HUES6 (cell line): ENCODE measurements at regions not wholly inside any gene's neighbourhood (a gene's known extent, or its start where the extent isn't known, plus 50 kb on each side); places are given as distances from the start of the nearest gene placed in this dataset.

Source experiments
- H3K27ac ChIP-seq: 2 replicates; pipeline ENCODE4 v1.7.0; 2013; ENCODE audit warnings: low read depth, mild to moderate bottlenecking, low read length, inconsistent platforms
- H3K27me3 ChIP-seq: 2 replicates; pipeline ENCODE4 v1.6.1; 2013; ENCODE audit warnings: low read length; ENCODE audit not compliant: control insufficient read depth, insufficient read depth
- H3K36me3 ChIP-seq: 2 replicates; pipeline ENCODE4 v1.6.1; 2013; ENCODE audit warnings: low read length; ENCODE audit not compliant: control insufficient read depth, insufficient read depth
- H3K4me1 ChIP-seq: 2 replicates; pipeline ENCODE4 v1.6.1; 2013; ENCODE audit warnings: low read length; ENCODE audit not compliant: control insufficient read depth, insufficient read depth
- H3K4me3 ChIP-seq: 2 replicates; pipeline ENCODE4 v1.5.1; 2013; ENCODE audit warnings: low read depth, low read length
- H3K9ac ChIP-seq: one replicate; pipeline ENCODE4 v1.6.1; 2013; ENCODE audit warnings: mild to moderate bottlenecking, low read length
- H3K9me3 ChIP-seq: 2 replicates; pipeline ENCODE4 v1.6.1; 2013; ENCODE audit warnings: low read depth, low read length; ENCODE audit not compliant: control insufficient read depth, insufficient read depth

GRCh38 chr1:81224222-81224621, 576.5 kb upstream of the ADGRL2 start:
- Histone ChIP-seq H3K27me3 (no peaks in the 10 kb centered on the region), H3K9ac (no peak overlapping the region), H3K9me3 (no peaks in the 10 kb centered on the region), H3K27ac (no peak overlapping the region), H3K4me1 (peaks cover 11% of the 10 kb centered on the region), H3K4me3 (no peak overlapping the region), H3K36me3 (no peaks in the 10 kb centered on the region)

GRCh38 chr1:81221564-81221963, 579.2 kb upstream of the ADGRL2 start:
- H3K4me3 ChIP-seq: no peak overlapping the region
- H3K9me3 ChIP-seq: no peaks in the 10 kb centered on the region
- no peak overlapping the region for H3K9ac ChIP-seq
- H3K27ac ChIP-seq: no peak overlapping the region
- H3K36me3 ChIP-seq: no peaks in the 10 kb centered on the region
- peaks cover 22% of the 10 kb centered on the region for H3K4me1 ChIP-seq
- no peaks in the 10 kb centered on the region for H3K27me3 ChIP-seq

- H3K27ac ChIP-seq: no peak overlapping the region
- H3K9ac ChIP-seq: no peak overlapping the region
- H3K4me1 ChIP-seq: peaks cover 18% of the 10 kb centered on the region; the same call in 1 of the 2 replicates
- H3K4me3 ChIP-seq: no peak overlapping the region
- H3K36me3 ChIP-seq: no peaks in the 10 kb centered on the region
- no peaks in the 10 kb centered on the region for H3K9me3 ChIP-seq
- no peaks in the 10 kb centered on the region for H3K27me3 ChIP-seq
Observed at GRCh38 chr1:81220614-81221071, 580.1 kb upstream of the ADGRL2 start.

- Histone ChIP-seq H3K27me3 (no peaks in the 10 kb centered on the region), H3K4me3 (no peak overlapping the region), H3K9me3 (no peaks in the 10 kb centered on the region), H3K9ac (no peak overlapping the region), H3K36me3 (no peaks in the 10 kb centered on the region), H3K27ac (no peak overlapping the region), H3K4me1 (peaks cover 29% of the 10 kb centered on the region; the same call in 1 of the 2 replicates)
Observed at GRCh38 chr1:81217058-81217457, 583.7 kb upstream of the ADGRL2 start.

- Histone ChIP-seq H3K4me3 (no peak overlapping the region), H3K9ac (no peak overlapping the region), H3K36me3 (no peaks in the 10 kb centered on the region), H3K9me3 (no peaks in the 10 kb centered on the region), H3K27me3 (no peaks in the 10 kb centered on the region), H3K4me1 (peaks cover 30% of the 10 kb centered on the region; the same call in 1 of the 2 replicates), H3K27ac (no peak overlapping the region)
Observed at GRCh38 chr1:81213279-81213678, 587.5 kb upstream of the ADGRL2 start.

GRCh38 chr1:81209461-81209860, 591.3 kb upstream of the ADGRL2 start:
- Histone ChIP-seq H3K9ac (no peak overlapping the region), H3K4me3 (no peak overlapping the region), H3K27ac (no peak overlapping the region), H3K9me3 (no peaks in the 10 kb centered on the region), H3K27me3 (no peaks in the 10 kb centered on the region), H3K36me3 (no peaks in the 10 kb centered on the region), H3K4me1 (peaks cover 20% of the 10 kb centered on the region; the same call in 1 of the 2 replicates)

- H3K4me3 ChIP-seq: no peak overlapping the region
- no peaks in the 10 kb centered on the region for H3K27me3 ChIP-seq
- H3K9ac ChIP-seq: no peak overlapping the region
- no peak overlapping the region for H3K27ac ChIP-seq
- H3K4me1 ChIP-seq: peaks cover 15% of the 10 kb centered on the region; the same call in 1 of the 2 replicates
- no peaks in the 10 kb centered on the region for H3K36me3 ChIP-seq
- H3K9me3 ChIP-seq: no peaks in the 10 kb centered on the region
Observed at GRCh38 chr1:81208441-81208840, 592.3 kb upstream of the ADGRL2 start.

- no peaks in the 10 kb centered on the region for H3K27me3 ChIP-seq
- H3K4me1 ChIP-seq: peaks cover 4% of the 10 kb centered on the region; the same call in 1 of the 2 replicates
- H3K4me3 ChIP-seq: no peak overlapping the region
- no peaks in the 10 kb centered on the region for H3K9me3 ChIP-seq
- H3K36me3 ChIP-seq: no peaks in the 10 kb centered on the region
- no peak overlapping the region for H3K9ac ChIP-seq
- no peak overlapping the region for H3K27ac ChIP-seq
Observed at GRCh38 chr1:81205956-81206355, 594.8 kb upstream of the ADGRL2 start.

GRCh38 chr1:81201779-81202178, 599.0 kb upstream of the ADGRL2 start:
- no peaks in the 10 kb centered on the region for H3K36me3 ChIP-seq
- H3K27ac ChIP-seq: no peak overlapping the region
- H3K4me1 ChIP-seq: peaks cover 4% of the 10 kb centered on the region; the same call in 1 of the 2 replicates
- H3K27me3 ChIP-seq: no peaks in the 10 kb centered on the region
- H3K4me3 ChIP-seq: no peak overlapping the region
- no peak overlapping the region for H3K9ac ChIP-seq
- no peaks in the 10 kb centered on the region for H3K9me3 ChIP-seq

- no peaks in the 10 kb centered on the region for H3K27me3 ChIP-seq
- H3K27ac ChIP-seq: no peak overlapping the region
- H3K9me3 ChIP-seq: no peaks in the 10 kb centered on the region
- H3K9ac ChIP-seq: no peak overlapping the region
- no peak overlapping the region for H3K4me3 ChIP-seq
- no peaks in the 10 kb centered on the region for H3K4me1 ChIP-seq
- no peaks in the 10 kb centered on the region for H3K36me3 ChIP-seq
Observed at GRCh38 chr1:81197591-81197990, 603.1 kb upstream of the ADGRL2 start.

GRCh38 chr1:81192647-81193642, 607.8 kb upstream of the ADGRL2 start:
- H3K9ac ChIP-seq: no peak overlapping the region
- no peaks in the 10 kb centered on the region for H3K27me3 ChIP-seq
- H3K4me1 ChIP-seq: no peaks in the 10 kb centered on the region
- no peak overlapping the region for H3K27ac ChIP-seq
- H3K9me3 ChIP-seq: no peaks in the 10 kb centered on the region
- no peaks in the 10 kb centered on the region for H3K36me3 ChIP-seq
- H3K4me3 ChIP-seq: no peak overlapping the region
